ENCODE measurements at regions not wholly inside any gene's neighbourhood (a gene's known extent, or its start where the extent isn't known, plus 50 kb on each side); places are given as distances from the start of the nearest gene placed in this dataset.

- DNase-seq (ENCODE audit: insufficient read length, low spot score) (no peak), FAIRE-seq (no peak)
- TF ChIP-seq CTCF (IDR thresholded peaks at IDR 0.05; ENCODE audit: insufficient read depth, missing control alignments): no peak
These were observed 98.9 kb upstream of the ADRA2C start for GRCh38 chr4:3667258-3667657.

- TF ChIP-seq CTCF (IDR thresholded peaks at IDR 0.05; ENCODE audit: insufficient read depth, missing control alignments): no peak
- DNase-seq (ENCODE audit: insufficient read length, low spot score) (no peak), FAIRE-seq (no peak)
These were observed 99.9 kb upstream of the ADRA2C start for GRCh38 chr4:3666263-3666662.

- TF ChIP-seq CTCF (IDR thresholded peaks at IDR 0.05; ENCODE audit: insufficient read depth, missing control alignments): no peak
- no peak for FAIRE-seq
- no peak for DNase-seq (ENCODE audit: insufficient read length, low spot score)
These were observed 100.8 kb upstream of the ADRA2C start for GRCh38 chr4:3665360-3665891.

GRCh38 chr4:3663791-3664190 is 102.4 kb upstream of the ADRA2C start:
- no peak for FAIRE-seq
- TF ChIP-seq CTCF (IDR thresholded peaks at IDR 0.05; ENCODE audit: insufficient read depth, missing control alignments): no peak
- no peak for DNase-seq (ENCODE audit: insufficient read length, low spot score)

GRCh38 chr4:3662516-3662915 is 103.7 kb upstream of the ADRA2C start:
- no peak for TF ChIP-seq CTCF (IDR thresholded peaks at IDR 0.05; ENCODE audit: insufficient read depth, missing control alignments)
- FAIRE-seq (no peak), DNase-seq (ENCODE audit: insufficient read length, low spot score) (no peak)

- DNase-seq (ENCODE audit: insufficient read length, low spot score) (no peak), FAIRE-seq (no peak)
- TF ChIP-seq CTCF (IDR thresholded peaks at IDR 0.05; ENCODE audit: insufficient read depth, missing control alignments): no peak
These were observed 104.2 kb upstream of the ADRA2C start for GRCh38 chr4:3661989-3662388.

GRCh38 chr4:3660928-3661515 is 105.2 kb upstream of the ADRA2C start:
- no peak for TF ChIP-seq CTCF (IDR thresholded peaks at IDR 0.05; ENCODE audit: insufficient read depth, missing control alignments)
- DNase-seq (ENCODE audit: insufficient read length, low spot score) (no peak), FAIRE-seq (no peak)

Measured in D721Med (cell line).